ENCODE measurements at regions not wholly inside any gene's neighbourhood (a gene's known extent, or its start where the extent isn't known, plus 50 kb on each side); places are given as distances from the start of the nearest gene placed in this dataset.

DNA sequence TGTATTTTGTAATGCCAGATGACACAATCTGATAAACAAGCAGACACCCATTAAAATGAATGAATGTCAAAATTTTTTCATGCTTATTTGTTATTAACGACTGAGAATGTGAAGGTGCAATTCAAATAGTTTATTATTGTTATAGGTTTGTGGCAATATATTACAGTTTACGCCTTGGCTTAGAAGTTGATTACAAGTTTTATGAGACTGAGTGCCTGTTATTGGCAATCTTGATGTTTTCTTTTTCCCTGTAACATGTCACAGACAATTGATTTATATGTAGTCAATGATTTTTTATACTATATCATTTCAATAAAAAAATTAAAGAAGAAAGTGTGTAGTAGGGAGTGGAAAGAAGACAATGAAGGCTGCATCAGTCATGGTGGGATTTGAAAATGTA lies 144.1 kb upstream of the EEF1E1 start:
- no peaks in the 10 kb centered on the region for H3K9me3 Mint-ChIP-seq (ENCODE audit: unreplicated experiment)
- no peaks in the 10 kb centered on the region for H3K36me3 Mint-ChIP-seq (ENCODE audit: unreplicated experiment)
- no peak overlapping the region for H3K4me3 Mint-ChIP-seq (ENCODE audit: unreplicated experiment)
- peaks cover 13% of the 10 kb centered on the region for H3K27me3 Mint-ChIP-seq (ENCODE audit: unreplicated experiment)
- no peak for DNase-seq (ENCODE audit: extremely low spot score, unreplicated experiment)
- TF ChIP-seq, protein P1, sequence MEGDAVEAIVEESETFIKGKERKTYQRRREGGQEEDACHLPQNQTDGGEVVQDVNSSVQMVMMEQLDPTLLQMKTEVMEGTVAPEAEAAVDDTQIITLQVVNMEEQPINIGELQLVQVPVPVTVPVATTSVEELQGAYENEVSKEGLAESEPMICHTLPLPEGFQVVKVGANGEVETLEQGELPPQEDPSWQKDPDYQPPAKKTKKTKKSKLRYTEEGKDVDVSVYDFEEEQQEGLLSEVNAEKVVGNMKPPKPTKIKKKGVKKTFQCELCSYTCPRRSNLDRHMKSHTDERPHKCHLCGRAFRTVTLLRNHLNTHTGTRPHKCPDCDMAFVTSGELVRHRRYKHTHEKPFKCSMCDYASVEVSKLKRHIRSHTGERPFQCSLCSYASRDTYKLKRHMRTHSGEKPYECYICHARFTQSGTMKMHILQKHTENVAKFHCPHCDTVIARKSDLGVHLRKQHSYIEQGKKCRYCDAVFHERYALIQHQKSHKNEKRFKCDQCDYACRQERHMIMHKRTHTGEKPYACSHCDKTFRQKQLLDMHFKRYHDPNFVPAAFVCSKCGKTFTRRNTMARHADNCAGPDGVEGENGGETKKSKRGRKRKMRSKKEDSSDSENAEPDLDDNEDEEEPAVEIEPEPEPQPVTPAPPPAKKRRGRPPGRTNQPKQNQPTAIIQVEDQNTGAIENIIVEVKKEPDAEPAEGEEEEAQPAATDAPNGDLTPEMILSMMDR (IDR thresholded peaks at IDR 0.05): no peak
- no peak overlapping the region for H3K27ac Mint-ChIP-seq (ENCODE audit: unreplicated experiment)
- no peaks in the 10 kb centered on the region for H3K4me1 Mint-ChIP-seq (ENCODE audit: unreplicated experiment)

GRCh38 chr6:8245726-8246125 lies 143.4 kb upstream of the EEF1E1 start:
- H3K27ac Mint-ChIP-seq (ENCODE audit: unreplicated experiment): no peak overlapping the region
- H3K27me3 Mint-ChIP-seq (ENCODE audit: unreplicated experiment): peaks cover 11% of the 10 kb centered on the region
- no peak overlapping the region for H3K4me3 Mint-ChIP-seq (ENCODE audit: unreplicated experiment)
- no peaks in the 10 kb centered on the region for H3K9me3 Mint-ChIP-seq (ENCODE audit: unreplicated experiment)
- TF ChIP-seq, protein P1 (IDR thresholded peaks at IDR 0.05): no peak
- no peaks in the 10 kb centered on the region for H3K4me1 Mint-ChIP-seq (ENCODE audit: unreplicated experiment)
- H3K36me3 Mint-ChIP-seq (ENCODE audit: unreplicated experiment): no peaks in the 10 kb centered on the region
- no peak for DNase-seq (ENCODE audit: extremely low spot score, unreplicated experiment)

DNA sequence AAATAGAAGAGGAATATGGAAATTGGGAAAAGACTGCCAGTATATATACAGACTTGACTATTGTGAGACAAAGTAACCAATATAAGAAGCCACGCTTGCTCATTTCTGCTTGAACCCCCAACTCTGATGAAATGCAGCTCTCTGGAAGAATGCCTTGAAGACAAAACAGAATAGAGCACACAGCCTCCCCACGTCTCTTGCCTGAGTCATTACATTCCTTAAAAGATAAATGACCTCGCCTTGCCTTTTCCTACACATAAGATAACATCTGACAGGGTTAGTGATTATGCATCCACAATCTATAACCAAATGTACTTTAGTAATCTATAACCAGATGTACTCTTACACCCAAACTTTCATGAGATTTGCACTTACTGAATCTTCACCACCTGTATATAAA lies 141.1 kb upstream of the EEF1E1 start:
- Mint-ChIP-seq H3K27ac (ENCODE audit: unreplicated experiment) (no peak overlapping the region), H3K27me3 (ENCODE audit: unreplicated experiment) (peaks cover 22% of the 10 kb centered on the region), H3K4me1 (ENCODE audit: unreplicated experiment) (peaks cover 3% of the 10 kb centered on the region), H3K4me3 (ENCODE audit: unreplicated experiment) (no peak overlapping the region), H3K36me3 (ENCODE audit: unreplicated experiment) (no peaks in the 10 kb centered on the region), H3K9me3 (ENCODE audit: unreplicated experiment) (no peaks in the 10 kb centered on the region)
- TF ChIP-seq, protein P1 (IDR thresholded peaks at IDR 0.05): no peak
- no peak for DNase-seq (ENCODE audit: extremely low spot score, unreplicated experiment)

DNA sequence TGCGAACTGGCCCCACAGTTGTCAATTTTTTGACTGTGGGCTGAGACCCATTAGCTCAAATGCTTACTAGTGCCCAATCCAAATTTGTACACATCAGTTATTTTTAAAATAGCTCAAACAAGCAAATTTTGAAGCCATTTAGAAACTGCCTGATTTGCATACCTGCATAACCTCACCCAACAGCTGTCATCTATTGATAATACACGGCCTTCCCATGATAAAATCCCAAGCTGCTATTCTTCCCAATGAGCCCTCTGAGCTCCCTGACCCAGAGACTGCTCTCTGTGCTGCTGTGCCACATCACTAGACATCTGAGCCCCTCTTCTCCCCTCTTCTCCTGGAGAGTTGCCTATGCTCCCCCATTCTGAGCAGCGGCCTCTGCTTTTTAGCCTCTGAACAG lies 140.5 kb upstream of the EEF1E1 start:
- Mint-ChIP-seq H3K9me3 (ENCODE audit: unreplicated experiment) (no peaks in the 10 kb centered on the region), H3K4me3 (ENCODE audit: unreplicated experiment) (no peak overlapping the region), H3K27me3 (ENCODE audit: unreplicated experiment) (peaks cover 27% of the 10 kb centered on the region), H3K36me3 (ENCODE audit: unreplicated experiment) (no peaks in the 10 kb centered on the region), H3K27ac (ENCODE audit: unreplicated experiment) (no peak overlapping the region), H3K4me1 (ENCODE audit: unreplicated experiment) (peaks cover 6% of the 10 kb centered on the region)
- no peak for DNase-seq (ENCODE audit: extremely low spot score, unreplicated experiment)
- TF ChIP-seq, protein P1 (IDR thresholded peaks at IDR 0.05): no peak

- no peak overlapping the region for H3K27ac Mint-ChIP-seq (ENCODE audit: unreplicated experiment)
- no peaks in the 10 kb centered on the region for H3K9me3 Mint-ChIP-seq (ENCODE audit: unreplicated experiment)
- peaks cover 24% of the 10 kb centered on the region for H3K27me3 Mint-ChIP-seq (ENCODE audit: unreplicated experiment)
These were observed 138.0 kb upstream of the EEF1E1 start for GRCh38 chr6:8240301-8240700.

More at GRCh38 chr6:8240301-8240700, 138.0 kb upstream of the EEF1E1 start:
- H3K4me3 Mint-ChIP-seq (ENCODE audit: unreplicated experiment): no peak overlapping the region
- H3K36me3 Mint-ChIP-seq (ENCODE audit: unreplicated experiment): no peaks in the 10 kb centered on the region
- no peak for DNase-seq (ENCODE audit: extremely low spot score, unreplicated experiment)
- H3K4me1 Mint-ChIP-seq (ENCODE audit: unreplicated experiment): peaks cover 6% of the 10 kb centered on the region
- TF ChIP-seq, protein P1 (IDR thresholded peaks at IDR 0.05): no peak

Data from osteocyte (in vitro differentiated cells).